CD4-positive, CD25-positive, alpha-beta regulatory T cell (primary cell): ENCODE measurements at regions not wholly inside any gene's neighbourhood (a gene's known extent, or its start where the extent isn't known, plus 50 kb on each side); places are given as distances from the start of the nearest gene placed in this dataset.
"Not testable (repeated sequence)": the region's sequence is repeated elsewhere in the genome, so short reads cannot be mapped to it uniquely, and the experiment has no call there.

ENCODE experiments used
- ATAC-seq, 2 donors: fragments of 150-1000 bp; cut with Tn5 transposase; one replicate each; pipeline ENCODE4 v1.10.0; 2021; ENCODE audit warnings: low read depth in 2 of 2, moderate number of reproducible peaks in 2 of 2, moderate library complexity in 1 of 2
- DNase-seq, 3 donors: peaks; one replicate each; pipeline versions ENCODE4 v3.0.0 to v3.0.0-alpha.2; 2012 to 2022; ENCODE audit warnings: mixed read lengths in 1 of 3
- H3K27ac ChIP-seq: one replicate; pipeline ENCODE4 v1.7.0; 2013; ENCODE audit warnings: mild to moderate bottlenecking, low read length; ENCODE audit not compliant: insufficient read depth, poor library complexity, severe bottlenecking
- H3K27me3 ChIP-seq: one replicate; pipeline ENCODE4 v1.7.0; 2013; ENCODE audit warnings: low read length; ENCODE audit not compliant: control insufficient read depth, insufficient read depth
- H3K36me3 ChIP-seq: one replicate; pipeline ENCODE4 v1.7.0; 2013; ENCODE audit warnings: mild to moderate bottlenecking, low read length, moderate library complexity; ENCODE audit not compliant: control insufficient read depth, insufficient read depth
- H3K4me1 ChIP-seq: 2 replicates; pipeline ENCODE4 v1.7.0; 2013; ENCODE audit warnings: mild to moderate bottlenecking, low read length; ENCODE audit not compliant: insufficient read depth, control insufficient read depth, poor library complexity, severe bottlenecking
- H3K4me3 ChIP-seq: one replicate; pipeline ENCODE4 v1.7.0; 2013; ENCODE audit warnings: low read depth, mild to moderate bottlenecking, low read length, moderate library complexity
- H3K9me3 ChIP-seq, 2 experiments: 1 replicate in 1 of 2; 2 replicates in 1 of 2; pipeline ENCODE4 v1.7.0; 2013; ENCODE audit warnings: low read length in 2 of 2, mild to moderate bottlenecking in 1 of 2, moderate library complexity in 1 of 2; ENCODE audit not compliant: control insufficient read depth in 2 of 2
- H3K27ac Mint-ChIP-seq, 3 donors: one replicate each; pipeline ENCODE4 v1.8.0; 2020 to 2022; ENCODE audit warnings: mild to moderate bottlenecking in 3 of 3, mixed read lengths in 3 of 3, moderate library complexity in 2 of 3
- H3K27me3 Mint-ChIP-seq: one replicate; pipeline ENCODE4 v1.8.0; 2022; ENCODE audit warnings: mild to moderate bottlenecking, mixed read lengths
- H3K36me3 Mint-ChIP-seq: one replicate; pipeline ENCODE4 v1.8.0; 2020; ENCODE audit warnings: mixed read lengths
- H3K4me1 Mint-ChIP-seq, 4 donors: one replicate each; pipeline ENCODE4 v1.8.0; 2020 to 2022; ENCODE audit warnings: mixed read lengths in 4 of 4, mild to moderate bottlenecking in 1 of 4
- H3K4me3 Mint-ChIP-seq, 4 donors: one replicate each; pipeline ENCODE4 v1.8.0; 2020 to 2022; ENCODE audit warnings: mild to moderate bottlenecking in 4 of 4, mixed read lengths in 4 of 4, moderate library complexity in 3 of 4
- H3K9me3 Mint-ChIP-seq, 7 donors: one replicate each; pipeline ENCODE4 v1.8.0; 2020 to 2022; ENCODE audit warnings: mixed read lengths in 7 of 7, mild to moderate bottlenecking in 3 of 7, moderate library complexity in 2 of 7

DNA sequence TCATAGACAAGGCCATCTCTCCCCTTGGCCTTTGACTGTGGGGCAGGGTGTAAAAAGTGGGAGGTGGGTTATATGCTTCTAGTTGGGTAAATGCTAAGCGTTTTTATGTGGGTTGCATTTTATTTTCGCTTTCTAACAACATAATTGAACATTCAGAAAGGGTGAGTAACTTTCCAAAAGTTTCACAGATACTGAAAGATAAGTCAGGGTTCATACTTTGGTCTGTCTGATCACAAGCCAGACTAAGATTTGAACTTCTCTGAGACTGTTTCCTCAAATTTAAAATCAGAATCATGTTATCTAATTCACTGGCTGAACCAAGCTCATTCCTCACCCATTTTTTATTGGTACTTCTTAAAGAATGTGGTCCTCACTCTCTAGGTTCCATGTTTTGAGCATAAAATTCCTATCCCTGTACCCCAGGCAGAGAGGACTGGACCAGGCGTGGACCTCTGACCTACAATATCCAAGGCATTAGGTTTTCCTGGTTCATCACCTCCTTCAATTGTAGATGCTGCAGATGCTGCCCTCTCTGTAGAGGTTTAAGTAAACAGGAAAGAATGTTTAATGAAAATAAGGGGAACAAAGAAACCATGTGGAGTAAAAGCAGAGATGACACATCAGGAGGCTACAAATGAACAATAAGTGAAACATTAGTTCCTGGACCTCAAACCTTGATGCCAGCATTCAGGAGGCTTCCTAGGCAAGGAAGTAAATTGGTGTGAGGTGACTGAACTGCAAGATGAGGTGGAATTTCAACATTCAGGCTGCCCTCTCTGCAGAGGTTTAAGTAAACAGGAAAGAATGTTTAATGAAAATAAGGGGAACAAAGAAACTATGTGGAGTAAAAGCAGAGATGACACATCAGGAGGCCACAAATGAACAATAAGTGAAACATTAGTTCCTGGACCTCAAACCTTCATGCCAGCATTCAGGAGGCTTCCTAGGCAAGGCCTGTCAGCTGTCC, 198.8 kb upstream of the ZNF658 start:
- not testable (repeated sequence) for H3K36me3 Mint-ChIP-seq, H3K36me3 ChIP-seq, H3K9me3 Mint-ChIP-seq, H3K27me3 Mint-ChIP-seq, H3K4me3 Mint-ChIP-seq, ATAC-seq, H3K27ac ChIP-seq, H3K4me1 Mint-ChIP-seq, H3K9me3 ChIP-seq, H3K27me3 ChIP-seq, DNase-seq, H3K4me3 ChIP-seq, H3K27ac Mint-ChIP-seq, H3K4me1 ChIP-seq

DNA sequence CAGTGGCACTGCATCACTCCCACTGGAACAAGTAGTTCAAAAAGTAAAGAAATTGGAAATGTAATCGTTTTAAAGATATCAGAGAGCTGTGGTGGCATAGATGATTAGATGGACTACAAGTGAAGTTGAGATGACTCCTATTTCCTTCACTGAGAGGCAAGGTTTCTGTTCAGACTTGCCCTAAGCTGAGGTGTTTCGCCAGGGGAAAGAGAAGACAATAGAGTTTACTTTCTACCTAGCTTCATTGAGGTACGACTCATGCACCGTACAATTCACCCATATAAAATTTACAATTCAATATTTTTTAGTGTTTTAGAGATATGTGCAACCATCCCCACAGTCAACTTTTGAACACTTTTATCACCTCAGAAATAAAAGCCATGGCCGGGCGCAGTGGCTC, 189.0 kb upstream of the ZNF658 start:
- not testable (repeated sequence) for H3K4me3 Mint-ChIP-seq, H3K36me3 Mint-ChIP-seq, DNase-seq, H3K4me3 ChIP-seq, H3K9me3 ChIP-seq, H3K4me1 Mint-ChIP-seq, ATAC-seq, H3K9me3 Mint-ChIP-seq, H3K36me3 ChIP-seq, H3K27ac Mint-ChIP-seq, H3K27me3 Mint-ChIP-seq, H3K4me1 ChIP-seq, H3K27me3 ChIP-seq, H3K27ac ChIP-seq

DNA sequence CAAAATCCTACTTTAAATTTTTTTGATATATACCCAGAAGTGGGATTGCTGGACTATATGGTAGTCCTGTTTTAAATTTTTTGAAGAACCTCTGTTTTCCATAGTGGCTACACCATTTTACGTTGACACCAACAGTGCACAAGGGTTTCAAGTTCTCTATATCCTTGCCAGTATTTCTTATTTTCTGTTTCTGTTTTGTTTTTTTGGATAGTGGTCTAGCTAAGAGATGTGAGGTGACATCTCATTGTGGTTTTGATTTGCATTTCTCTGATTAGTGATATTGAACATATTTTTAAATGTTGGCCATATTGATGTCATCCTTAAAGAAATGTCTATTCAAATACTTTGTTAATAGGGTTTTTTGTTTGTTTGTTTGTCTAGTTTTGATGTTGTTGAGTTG, 187.7 kb upstream of the ZNF658 start:
- H3K4me3 Mint-ChIP-seq, H3K36me3 ChIP-seq, H3K4me1 Mint-ChIP-seq, H3K27ac ChIP-seq, H3K27me3 Mint-ChIP-seq, DNase-seq, H3K27ac Mint-ChIP-seq, H3K9me3 Mint-ChIP-seq, H3K27me3 ChIP-seq, H3K36me3 Mint-ChIP-seq, ATAC-seq, H3K9me3 ChIP-seq, H3K4me1 ChIP-seq, H3K4me3 ChIP-seq: not testable (repeated sequence)

DNA sequence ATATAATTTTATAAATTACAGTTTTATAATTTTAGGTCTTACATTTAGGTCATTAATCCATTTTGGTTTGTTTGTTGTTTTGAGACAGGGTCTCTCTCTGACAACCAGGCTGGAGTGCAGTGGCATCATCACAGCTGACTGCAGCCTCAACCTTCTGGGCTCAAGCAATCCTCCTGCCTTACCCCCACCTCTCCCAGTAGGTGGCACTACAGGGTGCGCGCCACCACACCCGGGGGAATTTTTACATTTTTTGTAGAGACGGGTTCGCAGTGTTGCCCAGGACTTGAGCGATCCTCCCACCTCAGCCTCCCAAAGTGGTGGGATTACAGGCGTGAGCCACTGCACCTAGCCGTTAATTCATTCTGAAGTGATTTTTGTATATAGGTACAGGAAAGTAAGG, 187.0 kb upstream of the ZNF658 start:
- not testable (repeated sequence) for H3K27ac Mint-ChIP-seq, H3K36me3 Mint-ChIP-seq, H3K4me1 Mint-ChIP-seq, H3K4me3 Mint-ChIP-seq, H3K4me3 ChIP-seq, H3K9me3 ChIP-seq, H3K9me3 Mint-ChIP-seq, H3K36me3 ChIP-seq, DNase-seq, H3K4me1 ChIP-seq, H3K27ac ChIP-seq, H3K27me3 Mint-ChIP-seq, H3K27me3 ChIP-seq, ATAC-seq

DNA sequence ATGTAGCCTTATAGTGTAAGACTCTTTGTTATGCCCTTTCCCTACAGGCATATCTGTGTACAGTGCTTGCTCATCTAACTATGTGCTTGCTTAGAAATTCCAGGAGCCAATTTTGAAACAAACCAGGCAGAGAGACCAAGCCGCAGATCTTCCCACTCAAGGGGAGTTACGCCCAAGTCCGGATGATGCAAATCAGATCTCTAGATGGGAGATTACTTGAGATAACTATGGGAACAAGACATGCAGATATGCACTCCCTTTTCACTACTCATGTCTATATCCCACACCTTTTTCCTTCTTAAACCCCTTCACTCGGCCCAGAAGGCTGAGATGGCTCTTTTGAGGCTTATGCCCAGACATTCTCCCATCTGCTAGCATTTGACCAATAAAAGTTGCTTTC, 179.7 kb upstream of the ZNF658 start:
- not testable (repeated sequence) for H3K4me1 ChIP-seq, H3K4me3 Mint-ChIP-seq, H3K9me3 ChIP-seq, H3K36me3 Mint-ChIP-seq, H3K27me3 ChIP-seq, H3K4me3 ChIP-seq, DNase-seq, H3K27ac Mint-ChIP-seq, H3K4me1 Mint-ChIP-seq, H3K27ac ChIP-seq, H3K36me3 ChIP-seq, H3K27me3 Mint-ChIP-seq, ATAC-seq, H3K9me3 Mint-ChIP-seq

DNA sequence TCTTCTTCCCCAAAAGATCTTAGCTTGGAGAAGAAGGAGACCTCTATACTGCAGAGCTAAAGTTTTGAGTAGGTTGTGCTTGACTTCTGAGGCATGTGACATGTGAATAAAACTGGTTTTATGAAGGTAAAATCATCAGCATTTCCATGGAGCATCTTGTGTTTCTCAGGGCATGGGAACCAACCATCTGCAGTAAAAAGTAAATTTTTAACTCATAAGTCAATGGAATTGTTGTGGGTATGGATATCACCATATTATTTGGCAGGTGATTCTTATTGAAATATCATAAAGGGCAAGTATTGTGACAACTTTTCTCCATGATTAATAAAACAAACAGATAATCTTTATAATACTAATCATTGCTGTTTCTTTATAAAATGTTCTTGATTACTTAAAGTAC, 173.0 kb upstream of the ZNF658 start:
- not testable (repeated sequence) for H3K4me1 ChIP-seq, H3K4me3 Mint-ChIP-seq, H3K4me3 ChIP-seq, H3K27me3 Mint-ChIP-seq, H3K36me3 ChIP-seq, ATAC-seq, H3K9me3 ChIP-seq, H3K27ac ChIP-seq, H3K27ac Mint-ChIP-seq, H3K27me3 ChIP-seq, DNase-seq, H3K9me3 Mint-ChIP-seq, H3K4me1 Mint-ChIP-seq, H3K36me3 Mint-ChIP-seq

DNA sequence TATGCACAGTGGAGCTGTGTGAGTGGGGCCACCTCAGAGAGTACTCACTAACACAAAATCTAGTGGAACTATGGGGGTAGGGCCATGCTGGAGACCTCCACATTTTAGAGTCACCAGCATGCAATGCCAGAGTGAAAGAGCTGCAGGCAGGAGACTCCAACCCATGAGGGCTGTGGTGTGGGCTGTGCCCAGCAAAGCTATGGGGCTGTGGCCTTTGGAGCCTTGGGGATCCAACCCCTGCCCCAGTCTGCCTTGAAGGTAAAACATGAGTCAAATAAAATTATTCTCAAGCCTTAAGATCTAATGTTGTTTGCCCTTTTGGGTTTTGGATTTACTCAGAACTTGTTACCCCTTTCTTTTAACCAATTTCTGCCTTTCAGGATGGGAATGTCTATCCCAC, 163.8 kb upstream of the ZNF658 start:
- not testable (repeated sequence) for H3K4me1 ChIP-seq, H3K4me3 ChIP-seq, H3K27me3 ChIP-seq, H3K27ac Mint-ChIP-seq, H3K36me3 ChIP-seq, H3K36me3 Mint-ChIP-seq, DNase-seq, H3K27me3 Mint-ChIP-seq, H3K4me1 Mint-ChIP-seq, H3K9me3 ChIP-seq, H3K27ac ChIP-seq, H3K4me3 Mint-ChIP-seq, H3K9me3 Mint-ChIP-seq, ATAC-seq

DNA sequence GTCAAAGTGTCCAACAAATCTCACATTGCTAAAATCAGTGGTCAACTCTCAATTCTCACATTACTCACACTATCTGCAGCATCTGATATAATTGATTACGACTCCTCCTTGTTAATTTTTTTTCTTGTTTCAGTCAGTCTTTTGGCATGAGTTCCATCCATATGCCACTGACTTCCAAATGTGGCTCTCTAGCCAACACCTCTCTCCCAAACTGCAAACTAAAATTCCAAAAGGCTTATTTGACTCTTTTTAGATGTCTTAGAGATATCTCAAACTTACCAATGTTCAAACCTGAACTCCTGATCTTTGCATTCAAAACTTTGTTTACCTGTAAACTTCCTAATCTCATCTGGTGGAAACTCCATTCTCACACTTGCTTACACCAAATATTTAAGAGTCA, 162.1 kb upstream of the ZNF658 start:
- not testable (repeated sequence) for H3K27me3 ChIP-seq, H3K4me1 ChIP-seq, H3K4me3 ChIP-seq, H3K27me3 Mint-ChIP-seq, H3K36me3 Mint-ChIP-seq, H3K27ac ChIP-seq, H3K27ac Mint-ChIP-seq, H3K4me3 Mint-ChIP-seq, H3K9me3 Mint-ChIP-seq, ATAC-seq, H3K9me3 ChIP-seq, H3K4me1 Mint-ChIP-seq, DNase-seq, H3K36me3 ChIP-seq
